ENCODE measurements at regions not wholly inside any gene's neighbourhood (a gene's known extent, or its start where the extent isn't known, plus 50 kb on each side); places are given as distances from the start of the nearest gene placed in this dataset.
"Not testable (repeated sequence)": the region's sequence is repeated elsewhere in the genome, so short reads cannot be mapped to it uniquely, and the experiment has no call there.

GRCh38 chr7:17067691-17068090, 185.9 kb upstream of the AGR3 start:
- intact Hi-C loops (cut with DNase I), result no loop called here
- no peak for DNase-seq
- ATAC-seq, result no peak

GRCh38 chr7:17069146-17069545, 187.4 kb upstream of the AGR3 start:
- ATAC-seq (no peak), DNase-seq (no peak)
- intact Hi-C loops (cut with DNase I), result no loop called here

- intact Hi-C loops (cut with DNase I), result no loop called here
- DNase-seq (no peak), ATAC-seq (no peak)
Observed at GRCh38 chr7:17070231-17070708, 188.5 kb upstream of the AGR3 start.

- intact Hi-C loops (cut with DNase I), result no loop called here
- DNase-seq (no peak), ATAC-seq (no peak)
Observed at GRCh38 chr7:17071866-17072265, 190.1 kb upstream of the AGR3 start.

GRCh38 chr7:17075601-17076255, 193.9 kb upstream of the AGR3 start:
- intact Hi-C loops (cut with DNase I), result no loop called here
- DNase-seq (no peak), ATAC-seq (no peak)

- DNase-seq (no peak), ATAC-seq (no peak)
- intact Hi-C loops (cut with DNase I), result no loop called here
Observed at GRCh38 chr7:17078298-17078697, 196.5 kb upstream of the AGR3 start.

GRCh38 chr7:17083392-17084165, 201.8 kb upstream of the AGR3 start:
- ATAC-seq (no peak), DNase-seq (no peak)
- intact Hi-C loops (cut with DNase I), result no loop called here

GRCh38 chr7:17084166-17084475, 202.3 kb upstream of the AGR3 start:
- no peak for DNase-seq
- no peak for ATAC-seq
- intact Hi-C loops (cut with DNase I), result no loop called here

- intact Hi-C loops (cut with DNase I), result no loop called here
- DNase-seq (no peak), ATAC-seq (no peak)
Observed at GRCh38 chr7:17085186-17085585, 203.4 kb upstream of the AGR3 start.

- intact Hi-C loops (cut with DNase I), result no loop called here
- no peak for ATAC-seq
- no peak for DNase-seq
Observed at GRCh38 chr7:17086403-17086802, 204.6 kb upstream of the AGR3 start.

GRCh38 chr7:17090751-17091150, 207.7 kb upstream of the AHR start:
- ATAC-seq (peak in 1 of 2 donors; percentile 61), DNase-seq (no peak)
- intact Hi-C loops (cut with DNase I), result no loop called here

- intact Hi-C loops (cut with DNase I), result no loop called here
- ATAC-seq (no peak), DNase-seq (no peak)
Observed at GRCh38 chr7:17093461-17093860, 205.0 kb upstream of the AHR start.

- no peak for DNase-seq
- intact Hi-C loops (cut with DNase I), result no loop called here
- ATAC-seq, result no peak
Observed at GRCh38 chr7:17094963-17095574, 203.4 kb upstream of the AHR start.

- intact Hi-C loops (cut with DNase I), result no loop called here
- ATAC-seq, result no peak
- no peak for DNase-seq
Observed at GRCh38 chr7:17095931-17096330, 202.5 kb upstream of the AHR start.

GRCh38 chr7:17097668-17098297, 200.7 kb upstream of the AHR start:
- intact Hi-C loops (cut with DNase I), result no loop called here
- DNase-seq (no peak), ATAC-seq (peak in 1 of 2 donors; percentile 48)

GRCh38 chr7:17098515-17098914, 199.9 kb upstream of the AHR start:
- no peak for ATAC-seq
- DNase-seq, result no peak
- intact Hi-C loops (cut with DNase I), result no loop called here

- DNase-seq, result no peak
- intact Hi-C loops (cut with DNase I), result no loop called here
- ATAC-seq, result peak; percentile 30 to 89
Observed at GRCh38 chr7:17099083-17099973, 199.1 kb upstream of the AHR start.

GRCh38 chr7:17099974-17100509, 198.4 kb upstream of the AHR start:
- DNase-seq; intact Hi-C loops (cut with DNase I); ATAC-seq: not testable (repeated sequence)

GRCh38 chr7:17101207-17101696, 197.2 kb upstream of the AHR start:
- intact Hi-C loops (cut with DNase I), result no loop called here
- DNase-seq (no peak), ATAC-seq (no peak)

Measured in left cardiac atrium (tissue), 4 donors.